GM21447 (cell line): ENCODE measurements at regions not wholly inside any gene's neighbourhood (a gene's known extent, or its start where the extent isn't known, plus 50 kb on each side); places are given as distances from the start of the nearest gene placed in this dataset.
"Not testable (repeated sequence)": the region's sequence is repeated elsewhere in the genome, so short reads cannot be mapped to it uniquely, and the experiment has no call there.

Experiments
- ATAC-seq: cut with Tn5 transposase; IDR thresholded peaks from one replicate; pipeline ENCODE4 v1.9.1; 2021; ENCODE audit not compliant: unreplicated experiment

GRCh38 chr20:36082315-36082915, 72.1 kb upstream of the EPB41L1 start:
- ATAC-seq, result no peak

DNA sequence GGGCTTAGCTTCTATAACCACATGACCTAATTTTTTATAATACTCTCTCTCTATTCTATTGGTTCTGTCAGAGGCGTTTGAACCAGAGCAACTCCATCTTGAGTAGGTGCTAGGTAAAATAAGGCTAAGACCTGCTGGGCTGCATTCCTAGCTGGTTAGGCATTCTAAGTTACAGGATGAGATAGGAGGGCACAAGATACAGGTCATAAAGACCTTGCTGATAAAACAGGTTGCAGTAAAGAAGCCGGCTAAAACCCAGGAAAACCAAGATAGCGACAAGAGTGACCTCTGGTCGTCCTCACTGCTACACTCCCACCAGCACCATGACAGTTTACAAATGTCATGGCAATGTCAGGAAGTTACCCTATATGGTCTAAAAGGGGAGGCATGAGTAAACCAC, 71.3 kb upstream of the EPB41L1 start:
- ATAC-seq, result not testable (repeated sequence)

- ATAC-seq, result no peak
Observed at GRCh38 chr20:36084356-36084755, 70.2 kb upstream of the EPB41L1 start.

DNA sequence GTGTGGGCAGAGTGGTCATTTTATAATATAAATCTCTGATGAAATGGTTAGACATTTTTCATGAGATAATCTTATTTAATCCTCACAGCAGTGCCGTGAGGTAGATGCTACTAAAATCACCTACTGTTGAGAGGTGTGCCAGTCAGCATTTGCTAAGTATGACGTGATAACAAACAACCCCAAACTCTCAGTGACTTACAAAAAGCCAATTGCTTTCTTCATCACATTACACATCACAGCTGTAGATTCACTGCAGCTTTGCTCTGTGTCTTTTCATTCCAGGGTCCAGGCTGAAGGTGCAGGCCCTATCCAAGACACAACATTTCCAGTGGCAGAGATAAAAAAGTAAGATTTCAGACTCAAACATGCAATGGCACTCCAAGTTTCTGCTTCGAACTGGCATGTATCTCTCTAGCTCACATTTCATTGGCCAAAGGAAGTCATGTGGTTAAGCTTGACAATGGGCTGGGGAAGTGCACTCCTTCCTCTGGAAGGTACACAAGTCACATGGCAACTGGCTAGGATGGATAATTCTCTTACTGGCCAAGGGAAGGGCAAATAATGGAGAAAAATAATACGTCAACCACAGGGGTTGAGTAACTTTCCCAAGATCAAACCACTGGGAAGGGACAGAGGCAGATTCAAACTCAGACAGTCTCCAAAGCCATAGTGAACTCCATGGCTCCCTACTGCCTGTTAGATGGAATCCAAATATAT, 69.5 kb upstream of the EPB41L1 start:
- no peak for ATAC-seq

DNA sequence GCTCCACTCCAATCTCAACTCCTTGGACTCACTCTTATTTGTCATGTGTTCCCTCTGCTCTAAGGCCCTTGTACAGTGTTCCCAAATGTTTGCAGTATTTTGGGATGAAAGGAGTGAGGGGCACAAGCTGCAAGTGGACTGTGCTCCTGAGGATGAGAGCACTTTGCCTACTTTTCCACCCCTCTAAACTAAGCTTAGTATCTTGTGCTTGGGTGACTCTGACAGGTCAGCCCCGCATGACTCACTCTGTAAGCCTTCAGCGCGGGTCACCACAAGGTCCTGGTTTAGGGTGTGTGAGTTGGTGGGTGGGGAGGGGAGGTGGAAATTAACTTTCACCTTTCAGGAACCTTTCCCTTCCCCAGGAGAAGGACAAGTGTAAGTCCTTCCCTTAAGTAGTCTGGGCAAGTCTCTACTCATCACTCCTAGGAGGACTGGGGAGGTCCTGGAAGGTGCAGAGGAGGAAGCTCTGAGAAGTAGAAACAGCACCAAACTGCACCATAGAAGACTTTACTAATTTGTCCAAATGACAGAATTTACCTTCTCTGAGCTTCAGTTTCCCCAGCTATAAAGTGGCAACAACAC, 68.8 kb upstream of the EPB41L1 start:
- ATAC-seq, result no peak

- no peak for ATAC-seq
Observed at GRCh38 chr20:36086767-36087166, 67.8 kb upstream of the EPB41L1 start.

DNA sequence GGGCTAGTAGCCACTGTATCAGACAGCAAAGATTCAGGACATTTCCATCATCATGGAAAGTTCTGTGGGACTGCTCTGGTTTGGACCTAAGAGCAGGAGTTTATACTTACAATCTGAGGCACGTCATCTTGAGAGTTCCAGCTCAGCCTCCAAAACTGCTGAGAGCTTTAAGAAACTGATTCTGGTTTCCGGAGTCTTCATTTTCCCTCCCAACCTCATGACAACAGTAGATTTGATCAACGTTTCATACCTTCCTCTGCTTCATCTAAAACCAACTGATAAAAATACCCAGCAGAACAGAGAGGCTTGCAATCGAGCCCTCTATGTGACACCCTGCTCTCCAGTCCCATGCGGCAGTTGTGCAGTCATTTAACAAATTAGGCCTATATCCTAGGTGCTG, 64.3 kb upstream of the EPB41L1 start:
- ATAC-seq, result no peak

DNA sequence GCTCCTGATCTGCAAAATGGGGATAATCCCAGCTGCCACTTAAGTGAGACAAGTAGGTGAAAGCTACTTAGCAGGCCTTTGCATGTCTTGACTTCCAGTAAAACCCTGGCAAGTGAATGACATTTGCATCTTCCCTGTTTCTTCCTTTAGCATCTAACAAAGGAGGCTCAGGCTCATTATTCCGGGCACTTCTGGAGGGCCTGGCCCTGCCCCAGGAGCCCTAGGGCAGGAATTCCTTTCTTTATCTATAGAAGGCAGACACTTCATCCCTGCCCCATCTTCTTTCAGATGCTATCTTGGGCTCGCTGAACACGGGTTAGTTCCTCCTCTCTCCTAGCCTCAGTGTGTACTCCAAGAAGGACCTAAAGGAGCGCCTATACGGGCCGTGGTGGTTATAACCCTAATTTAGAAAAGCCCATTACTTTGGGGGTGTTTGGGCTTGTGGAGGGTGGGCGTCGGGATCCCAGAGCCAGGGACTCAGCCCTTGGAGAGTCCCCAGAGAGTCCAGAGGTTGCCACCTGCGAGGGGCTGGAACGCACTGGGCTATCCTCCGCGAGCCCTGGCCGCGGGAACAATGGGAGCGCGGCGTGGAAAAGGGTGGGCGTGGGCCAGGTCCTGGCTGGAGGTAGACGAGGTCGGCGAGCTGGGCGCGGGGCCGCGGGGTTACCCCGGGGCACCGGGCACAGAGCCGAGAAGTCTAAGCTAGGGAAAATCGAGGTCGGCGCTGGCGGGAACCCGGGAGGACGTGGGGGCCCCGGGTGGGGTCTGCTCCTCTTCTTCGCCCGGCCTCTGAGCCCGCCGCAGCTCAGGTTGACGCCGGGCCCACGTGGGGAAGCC, 62.8 kb upstream of the EPB41L1 start:
- no peak for ATAC-seq

DNA sequence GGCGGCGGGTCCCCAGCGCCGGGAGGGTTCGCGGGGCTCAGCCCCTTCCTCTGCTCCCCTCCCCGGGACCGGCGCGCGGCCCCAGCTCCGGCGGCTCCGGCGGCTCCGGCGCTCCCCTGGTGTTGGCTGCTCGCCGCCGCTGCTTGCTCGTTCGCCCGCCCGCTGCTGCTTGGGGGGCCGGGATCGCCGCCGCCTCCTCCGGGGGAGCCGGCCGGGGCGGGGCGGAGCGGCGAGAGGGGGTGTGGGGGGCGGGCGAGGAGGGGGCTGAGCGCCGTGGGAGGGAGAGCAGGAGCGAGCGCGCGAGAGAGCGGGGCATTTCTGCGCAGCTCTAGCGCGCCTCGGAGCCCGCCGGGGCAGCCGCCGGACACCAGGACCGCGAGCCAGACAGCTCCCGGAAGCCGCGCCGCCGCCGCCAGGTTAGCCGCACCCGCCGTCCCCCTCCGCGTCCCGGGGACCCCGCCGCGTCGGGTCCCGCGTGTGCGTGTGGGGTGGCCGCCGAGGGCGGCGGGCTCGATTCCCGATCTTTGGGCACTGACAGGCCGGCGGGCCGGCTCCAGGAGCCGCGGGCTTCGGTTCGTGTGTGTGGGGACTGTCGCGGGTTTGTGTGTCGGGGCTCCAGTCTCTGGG, 62.0 kb upstream of the EPB41L1 start:
- ATAC-seq, result no peak

DNA sequence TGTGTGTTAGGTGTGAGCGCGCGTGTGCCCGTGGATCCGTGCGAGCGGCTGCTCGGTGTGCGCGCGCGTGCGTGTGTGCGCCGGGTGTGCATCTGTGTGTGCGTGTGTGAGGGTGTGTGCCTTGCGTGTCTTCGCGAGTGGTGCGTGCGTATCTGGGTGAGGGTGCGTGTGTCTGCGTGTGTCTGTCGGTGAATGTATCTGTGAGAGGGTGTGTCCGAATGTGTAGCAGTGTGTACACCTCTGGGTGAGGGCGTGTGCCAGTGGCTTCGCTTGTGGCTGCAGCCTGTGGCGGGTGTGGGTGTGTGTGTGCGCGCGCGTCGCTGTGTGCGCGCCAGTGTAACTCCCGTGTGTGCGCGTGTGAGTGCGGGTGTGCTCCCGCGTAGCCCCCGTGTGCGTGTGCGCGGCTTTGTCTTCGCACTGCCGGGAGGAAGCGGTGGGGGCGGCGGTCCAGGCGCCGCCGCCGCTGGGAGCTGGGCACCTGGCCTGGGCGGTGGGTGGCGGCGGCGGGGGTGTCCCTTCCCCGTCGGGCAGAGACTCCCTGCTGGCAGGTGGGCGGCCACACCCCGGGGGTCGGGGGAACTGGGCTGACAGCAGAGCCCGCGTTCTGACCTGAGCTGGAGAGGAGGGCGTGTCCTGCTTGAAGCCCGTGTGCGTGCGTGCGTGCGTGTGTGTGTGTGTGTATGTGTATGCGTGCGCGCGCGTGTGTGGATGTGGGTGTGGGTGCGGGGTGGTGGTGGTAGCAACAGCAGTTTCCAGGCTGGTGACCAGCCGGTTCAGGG, 61.3 kb upstream of the EPB41L1 start:
- ATAC-seq, result no peak

DNA sequence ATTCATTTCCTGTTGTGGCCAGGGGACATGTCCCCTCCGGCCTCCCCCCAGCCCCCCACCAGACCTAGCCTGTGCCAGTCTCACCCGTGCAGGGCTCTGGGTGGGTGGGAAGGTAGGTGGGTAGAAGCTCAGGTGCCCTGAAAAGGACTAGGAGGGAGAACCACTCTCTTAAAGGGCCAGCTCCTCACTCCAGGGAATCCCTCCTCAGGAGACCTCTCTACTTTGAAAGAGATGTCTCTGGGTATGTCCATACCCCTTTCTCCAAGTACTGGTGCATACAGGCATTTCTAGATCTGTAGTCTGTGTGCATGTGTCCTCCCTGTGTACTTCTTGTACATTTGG, 60.8 kb upstream of the EPB41L1 start:
- no peak for ATAC-seq

GRCh38 chr20:36094497-36094896, 60.0 kb upstream of the EPB41L1 start:
- ATAC-seq, result no peak

GRCh38 chr20:36096435-36096834, 58.1 kb upstream of the EPB41L1 start:
- no peak for ATAC-seq

GRCh38 chr20:36097337-36098151, 57.0 kb upstream of the EPB41L1 start:
- peak; percentile 9 for ATAC-seq

- peak; percentile 67 for ATAC-seq
Observed at GRCh38 chr20:36098364-36098763, 56.2 kb upstream of the EPB41L1 start.

DNA sequence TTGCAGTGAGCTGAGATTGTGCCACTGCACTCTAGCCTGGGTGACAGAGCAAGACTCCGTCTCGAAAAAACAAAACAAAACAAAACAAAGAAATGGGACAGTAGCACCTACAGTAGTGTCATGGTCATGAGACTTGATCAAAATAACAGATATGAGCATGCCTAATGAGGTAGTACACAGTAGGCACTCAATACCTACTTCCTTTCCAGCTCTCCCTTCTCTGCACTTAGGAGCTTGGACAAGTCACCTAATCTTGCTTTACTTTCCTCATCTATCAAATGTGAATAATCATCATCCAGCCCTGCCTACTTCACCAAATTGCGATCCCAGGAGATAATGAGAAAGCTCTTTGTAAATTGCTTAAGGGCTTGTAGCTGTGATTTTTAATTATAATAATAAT, 55.4 kb upstream of the EPB41L1 start:
- ATAC-seq, result no peak

GRCh38 chr20:36101192-36101591, 53.3 kb upstream of the EPB41L1 start:
- no peak for ATAC-seq

- ATAC-seq, result no peak
Observed at GRCh38 chr20:36102306-36102705, 52.2 kb upstream of the EPB41L1 start.

DNA sequence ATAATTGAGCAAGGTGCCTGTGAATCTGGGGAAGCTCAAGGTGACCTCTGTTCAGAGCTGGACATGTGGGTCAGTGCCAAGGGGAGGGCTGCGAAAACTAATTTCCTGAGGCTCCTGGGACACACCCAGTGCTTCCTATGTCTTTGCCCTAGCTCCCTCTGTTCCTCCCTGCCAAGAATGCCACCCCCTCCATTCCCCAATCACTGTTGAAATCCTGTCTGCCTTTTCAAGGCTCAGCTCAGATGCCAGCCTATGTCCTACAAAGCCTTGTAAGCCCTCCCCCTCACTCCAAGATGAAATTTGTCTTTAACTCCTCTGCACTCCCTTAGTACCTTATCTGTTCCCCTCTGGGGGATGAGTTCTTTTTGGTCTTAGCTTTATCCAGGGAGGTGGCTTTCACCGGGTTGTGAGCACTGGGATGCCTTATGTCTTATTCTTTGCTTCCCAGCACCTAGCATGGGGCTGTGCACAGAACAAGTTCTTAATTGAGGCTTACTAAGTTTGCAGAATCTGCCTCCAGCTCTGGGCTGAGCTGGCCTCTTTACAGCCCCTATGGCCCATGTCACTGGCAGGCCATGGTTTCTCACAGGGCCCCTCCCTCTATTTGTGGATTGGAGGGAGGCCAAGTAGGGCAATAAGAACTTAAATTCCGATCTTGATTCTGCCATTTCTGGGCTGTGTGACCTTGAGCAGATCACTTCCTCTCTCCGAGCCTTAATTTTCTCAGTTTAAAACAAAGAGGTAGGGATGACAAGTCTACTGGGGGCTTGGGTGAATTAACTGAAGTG, 51.5 kb upstream of the EPB41L1 start:
- ATAC-seq, result no peak
